GM12878 (cell line): ENCODE measurements at regions not wholly inside any gene's neighbourhood (a gene's known extent, or its start where the extent isn't known, plus 50 kb on each side); places are given as distances from the start of the nearest gene placed in this dataset.

Experiments
- ATAC-seq: fragments of 200-7000 bp; cut with Tn5 transposase; 3 replicates; pipeline ENCODE4 v1.9.1; 2020; ENCODE audit warnings: mild to moderate bottlenecking, moderate library complexity
- BruUV-seq: library from RNA; stranded (reverse); fragments of 400-500 nt; replicated peaks from 2 replicates; lab custom pipeline; 2021; lab: Mats Ljungman, UMichigan
- CTCF ChIA-PET: fragments of 300-600 bp; sonication (Branson Sonifier 250); formaldehyde crosslinking; extraction: SDS; loops from one replicate; lab custom pipeline; 2021; ENCODE audit warnings: inconsistent platforms; lab: Yijun Ruan, JAX
- POLR2A ChIA-PET: fragments of 350-600 bp; formaldehyde crosslinking; extraction: SDS; loops from one replicate; lab custom pipeline; 2021; ENCODE audit warnings: inconsistent platforms; lab: Charles Lee
- RAD21 ChIA-PET: fragments of 300-600 bp; sonication (Branson Sonifier 250); formaldehyde crosslinking; loops from one replicate; lab custom pipeline; 2023; ENCODE audit warnings: antibody characterized with exemption; ENCODE audit not compliant: unreplicated experiment; lab: Charles Lee
- SMC1A ChIA-PET: fragments of 300-600 bp; sonication (Branson Sonifier 250); formaldehyde crosslinking; loops from one replicate; lab custom pipeline; 2023; ENCODE audit not compliant: unreplicated experiment, uncharacterized antibody; lab: Charles Lee
- DNase-seq: peaks from one replicate; pipeline ENCODE4 v3.0.0-alpha.2; 2011; ENCODE audit warnings: low read depth, low spot score
- FAIRE-seq: peaks from 3 replicates; lab custom pipeline; 2011; peaks lifted over from hg19 to GRCh38; lab: Jason Lieb, UNC
- H2AFZ ChIP-seq: 2 replicates; pipeline ENCODE4 v1.6.0; 2011; ENCODE audit warnings: low read depth, low read length, control low read depth; ENCODE audit not compliant: control insufficient read depth
- H3K27ac ChIP-seq: 2 replicates; pipeline ENCODE4 v1.5.1; 2011; ENCODE audit warnings: control low read depth; ENCODE audit not compliant: control insufficient read depth, insufficient read depth
- H3K27me3 ChIP-seq, 2 experiments: replicated peaks in 1 of 2; 2 replicates each; pipeline versions ENCODE4 v1.6.0 to v1.6.1; 2011; ENCODE audit warnings: low read length in 1 of 2; ENCODE audit not compliant: control insufficient read depth in 2 of 2, insufficient read depth in 2 of 2
- H3K36me3 ChIP-seq, 2 experiments: 2 replicates each; pipeline ENCODE4 v1.5.1; 2011; ENCODE audit warnings: low read length in 1 of 2; ENCODE audit not compliant: control insufficient read depth in 2 of 2, insufficient read depth in 2 of 2
- H3K4me1 ChIP-seq: 2 replicates; pipeline ENCODE4 v1.6.1; 2011; ENCODE audit warnings: mild to moderate bottlenecking, low read length, moderate library complexity, mixed read lengths; ENCODE audit not compliant: control insufficient read depth, insufficient read depth
- H3K4me2 ChIP-seq: 2 replicates; pipeline ENCODE4 v1.6.0; 2011; ENCODE audit warnings: control low read depth; ENCODE audit not compliant: control insufficient read depth, insufficient read depth
- H3K4me3 ChIP-seq: fragments of 200-600 bp; sonication (generic); 2 replicates; pipeline ENCODE4 v1.5.1; 2016
- H3K79me2 ChIP-seq: 2 replicates; pipeline ENCODE4 v1.6.0; 2011; ENCODE audit warnings: low read length; ENCODE audit not compliant: control insufficient read depth, insufficient read depth
- H3K9ac ChIP-seq: 2 replicates; pipeline ENCODE4 v1.8.0; 2011; ENCODE audit warnings: low read length, control low read depth, mixed read lengths; ENCODE audit not compliant: control insufficient read depth, insufficient read depth
- H3K9me3 ChIP-seq: replicated peaks from 3 replicates; pipeline ENCODE4 v1.5.1; 2011; ENCODE audit warnings: mild to moderate bottlenecking, low read length; ENCODE audit not compliant: control insufficient read depth, insufficient read depth
- H4K20me1 ChIP-seq: 2 replicates; pipeline ENCODE4 v1.6.0; 2011; ENCODE audit not compliant: control insufficient read depth, insufficient read depth
- BCL3 ChIP-seq: IDR thresholded peaks from 2 replicates; pipeline ENCODE4 v1.6.1; 2011; ENCODE audit warnings: borderline replicate concordance, low read depth, mild to moderate bottlenecking, moderate library complexity, low read length; ENCODE audit not compliant: insufficient read depth, poor library complexity, severe bottlenecking
- CREM ChIP-seq: IDR thresholded peaks from 2 replicates; pipeline ENCODE4 v1.6.1; 2014; ENCODE audit warnings: antibody characterized with exemption, low read depth
- DPF2 ChIP-seq: fragments of 450-650 bp; IDR thresholded peaks from 2 replicates; pipeline ENCODE4 v1.6.1; 2017; ENCODE audit warnings: mild to moderate bottlenecking
- E2F8 ChIP-seq: fragments of 450-650 bp; IDR thresholded peaks from 2 replicates; pipeline ENCODE4 v1.6.1; 2018; ENCODE audit warnings: mild to moderate bottlenecking, low read depth, moderate library complexity; ENCODE audit not compliant: partially characterized antibody
- FOS ChIP-seq: IDR thresholded peaks from 3 replicates; pipeline ENCODE4 v1.6.1; 2011; ENCODE audit warnings: borderline replicate concordance; ENCODE audit not compliant: insufficient read length; ENCODE audit errors: extremely low read depth
- FOXK2 ChIP-seq: fragments of 450-650 bp; IDR thresholded peaks from 2 replicates; pipeline ENCODE4 v1.6.1; 2017; ENCODE audit warnings: mild to moderate bottlenecking, moderate library complexity
- KAT2A ChIP-seq: conservative IDR thresholded peaks from 2 replicates; pipeline ENCODE4 v1.6.1; 2011; ENCODE audit warnings: low read depth, low read length; ENCODE audit not compliant: control insufficient read depth
- KDM1A ChIP-seq: fragments of 200-600 bp; sonication (generic); IDR thresholded peaks from 2 replicates; pipeline ENCODE4 v1.6.1; 2016; ENCODE audit warnings: borderline replicate concordance
- MAX ChIP-seq: IDR thresholded peaks from 2 replicates; pipeline ENCODE4 v1.6.1; 2012; ENCODE audit warnings: low read depth, low read length, improper control_type of control experiment
- NFYB ChIP-seq: IDR thresholded peaks from 2 replicates; pipeline ENCODE4 v1.6.1; 2011; ENCODE audit warnings: low read depth, mild to moderate bottlenecking, low read length, improper control_type of control experiment, moderate library complexity; ENCODE audit not compliant: insufficient read depth
- NKRF ChIP-seq: fragments of 450-650 bp; conservative IDR thresholded peaks from 2 replicates; pipeline ENCODE4 v1.6.1; 2017; ENCODE audit warnings: mild to moderate bottlenecking, moderate library complexity
- NRF1 ChIP-seq: conservative IDR thresholded peaks from 2 replicates; pipeline ENCODE4 v1.6.1; 2011; ENCODE audit warnings: mild to moderate bottlenecking, low read depth, low read length, improper control_type of control experiment
- SIX5 ChIP-seq: IDR thresholded peaks from 2 replicates; pipeline ENCODE4 v1.6.1; 2011; ENCODE audit warnings: mild to moderate bottlenecking, low read depth, low read length, moderate library complexity; ENCODE audit not compliant: severe bottlenecking
- SREBF2 ChIP-seq: IDR thresholded peaks from 2 replicates; pipeline ENCODE4 v1.6.1; 2012; ENCODE audit warnings: mild to moderate bottlenecking, low read length
- SUZ12 ChIP-seq: fragments of 200-600 bp; sonication (generic); IDR thresholded peaks from one replicate; pipeline ENCODE4 v1.6.1; 2018; ENCODE audit warnings: antibody characterized with exemption, mild to moderate bottlenecking; ENCODE audit not compliant: unreplicated experiment
- TAF1 ChIP-seq: IDR thresholded peaks from 2 replicates; pipeline ENCODE4 v1.6.1; 2011; ENCODE audit warnings: mild to moderate bottlenecking, low read depth, low read length, borderline replicate concordance
- WGBS: methylation state at CpG from one replicate; pipeline ENCODE4 v1.1.6; 2016; ENCODE audit warnings: low lambda C conversion rate; ENCODE audit not compliant: insufficient replicate concordance, insufficient coverage; ENCODE audit errors: missing lambda C conversion rate; 5-methylcytosine and 5-hydroxymethylcytosine counted together
- in situ Hi-C: fragments of 300-500 bp; cut with MboI; formaldehyde crosslinking; loops from 9 replicates; pipeline ENCODE4 v1.14.3; 2018; ENCODE audit warnings: mixed read lengths
- intact Hi-C: fragments of 100-400 bp; cut with micrococcal nuclease; formaldehyde crosslinking; loops from one replicate; pipeline ENCODE4 v1.14.2; 2022; ENCODE audit not compliant: unreplicated experiment

GRCh38 chr14:97120204-97120603, 323.0 kb downstream of the VRK1 start:
- no peaks in the 10 kb centered on the region for H3K27me3 ChIP-seq
- H3K36me3 ChIP-seq, result no peaks in the 10 kb centered on the region
- in situ Hi-C loops (no loop called here), intact Hi-C loops (no loop called here)
- H3K9me3 ChIP-seq, result no peaks in the 10 kb centered on the region; the same call in 2 of the 3 replicates
- H4K20me1 ChIP-seq, result no peaks in the 10 kb centered on the region
- CTCF ChIA-PET, result interaction anchor here (1.5 kb wide), 1 partner anchor 267 kb away, joined by 5 read pairs; no protein-coding TSS in a partner anchor
- H3K79me2 ChIP-seq, result no peaks in the 10 kb centered on the region
- no peak overlapping the region for H3K27ac ChIP-seq
- RAD21 ChIA-PET, result interaction anchor here (1.0 kb wide), 1 partner anchor 11 kb away, joined by 4 read pairs; no protein-coding TSS in a partner anchor
- H3K4me2 ChIP-seq, result no peak overlapping the region
- H3K4me1 ChIP-seq, result no peaks in the 10 kb centered on the region
- WGBS, result 13% methylated on average over 3 of the region's 3 CpGs
- POLR2A ChIA-PET, result no interaction called here
- DNase-seq, result no peak
- H2AFZ ChIP-seq, result no peak overlapping the region; the same call in 1 of the 2 replicates
- H3K9ac ChIP-seq, result no peak overlapping the region
- no peak overlapping the region for H3K4me3 ChIP-seq
- FAIRE-seq, result no peak
- SMC1A ChIA-PET, result no interaction called here
- TF ChIP-seq FOS, result no peak
- no peak for TF ChIP-seq BCL3
- no peak for TF ChIP-seq E2F8
- TF ChIP-seq FOXK2, result no peak
- TF ChIP-seq KDM1A, result no peak
- TF ChIP-seq KAT2A, result no peak
- no peak for TF ChIP-seq DPF2
- no peak for TF ChIP-seq NRF1
- no peak for TF ChIP-seq MAX
- TF ChIP-seq SIX5, result no peak
- TF ChIP-seq NFYB, result no peak
- no peak for TF ChIP-seq CREM
- no peak for TF ChIP-seq SUZ12
- TF ChIP-seq NKRF, result no peak
- TF ChIP-seq SREBF2, result no peak
- TF ChIP-seq TAF1, result no peak
- peak; percentile 16; the same call in 1 of the 3 replicates for ATAC-seq
- no TSS peak for BruUV-seq
